Activated naive CD4-positive, alpha-beta T cell treated with anti-CD3 and anti-CD28 coated beads for 36 hours (primary cell): ENCODE measurements at regions not wholly inside any gene's neighbourhood (a gene's known extent, or its start where the extent isn't known, plus 50 kb on each side); places are given as distances from the start of the nearest gene placed in this dataset.

ENCODE experiments used
- CTCF ChIA-PET: fragments of 350-600 bp; sonication (Branson Sonifier 250); formaldehyde crosslinking; loops from one replicate; lab custom pipeline; 2021; ENCODE audit warnings: antibody characterized with exemption; lab: Charles Lee
- DNase-seq: peaks from one replicate; pipeline ENCODE4 v3.0.0-alpha.2; 2020
- H3K27ac Mint-ChIP-seq: one replicate; pipeline ENCODE4 v1.8.0; 2021; ENCODE audit warnings: mild to moderate bottlenecking, mixed read lengths
- H3K27me3 Mint-ChIP-seq: one replicate; pipeline ENCODE4 v1.8.0; 2021; ENCODE audit warnings: low read depth, mixed read lengths
- H3K36me3 Mint-ChIP-seq: one replicate; pipeline ENCODE4 v1.8.0; 2021; ENCODE audit warnings: low read depth, mixed read lengths
- H3K4me1 Mint-ChIP-seq: one replicate; pipeline ENCODE4 v1.8.0; 2021; ENCODE audit warnings: low read depth, mixed read lengths
- H3K4me3 Mint-ChIP-seq: one replicate; pipeline ENCODE4 v1.8.0; 2021; ENCODE audit warnings: mild to moderate bottlenecking, moderate library complexity, mixed read lengths
- H3K9me3 Mint-ChIP-seq: one replicate; pipeline ENCODE4 v1.8.0; 2021; ENCODE audit warnings: mixed read lengths
- intact Hi-C: fragments of 100-400 bp; cut with micrococcal nuclease; formaldehyde crosslinking; loops from one replicate; pipeline ENCODE4 v1.15.1; 2023

- intact Hi-C loops = no loop called here
- CTCF ChIA-PET = no interaction called here
- DNase-seq = no peak
- Mint-ChIP-seq H3K4me3 (no peak overlapping the region), H3K4me1 (no peaks in the 10 kb centered on the region), H3K27me3 (peaks cover 4% of the 10 kb centered on the region), H3K27ac (no peak overlapping the region), H3K9me3 (no peaks in the 10 kb centered on the region), H3K36me3 (no peaks in the 10 kb centered on the region)
Observed at GRCh38 chr9:135326141-135326540, 153.4 kb upstream of the PPP1R26 start.

GRCh38 chr9:135326633-135327152, 152.9 kb upstream of the PPP1R26 start:
- H3K27ac Mint-ChIP-seq = no peak overlapping the region
- H3K4me3 Mint-ChIP-seq = no peak overlapping the region
- no peaks in the 10 kb centered on the region for H3K36me3 Mint-ChIP-seq
- DNase-seq = no peak
- intact Hi-C loops = no loop called here
- H3K4me1 Mint-ChIP-seq = no peaks in the 10 kb centered on the region
- no peaks in the 10 kb centered on the region for H3K9me3 Mint-ChIP-seq
- peaks cover 6% of the 10 kb centered on the region for H3K27me3 Mint-ChIP-seq
- CTCF ChIA-PET = interaction anchor here (0.9 kb wide), 1 partner anchor 34 kb away, joined by 3 read pairs; no protein-coding TSS in a partner anchor

- Mint-ChIP-seq H3K4me1 (no peaks in the 10 kb centered on the region), H3K27ac (no peak overlapping the region), H3K9me3 (no peaks in the 10 kb centered on the region), H3K36me3 (no peaks in the 10 kb centered on the region), H3K4me3 (no peak overlapping the region), H3K27me3 (peaks cover 6% of the 10 kb centered on the region)
- intact Hi-C loops = no loop called here
- CTCF ChIA-PET = no interaction called here
- no peak for DNase-seq
Observed at GRCh38 chr9:135328485-135329417, 150.8 kb upstream of the PPP1R26 start.

- intact Hi-C loops = no loop called here
- Mint-ChIP-seq H3K4me3 (no peak overlapping the region), H3K27me3 (peaks cover 6% of the 10 kb centered on the region), H3K9me3 (no peaks in the 10 kb centered on the region), H3K36me3 (no peaks in the 10 kb centered on the region), H3K27ac (no peak overlapping the region), H3K4me1 (no peaks in the 10 kb centered on the region)
- CTCF ChIA-PET = no interaction called here
- DNase-seq = no peak
Observed at GRCh38 chr9:135329571-135330306, 149.8 kb upstream of the PPP1R26 start.

GRCh38 chr9:135330307-135330631, 149.3 kb upstream of the PPP1R26 start:
- Mint-ChIP-seq H3K36me3 (no peaks in the 10 kb centered on the region), H3K27me3 (peaks cover 6% of the 10 kb centered on the region), H3K4me3 (no peak overlapping the region), H3K9me3 (no peaks in the 10 kb centered on the region), H3K27ac (no peak overlapping the region), H3K4me1 (no peaks in the 10 kb centered on the region)
- CTCF ChIA-PET = no interaction called here
- intact Hi-C loops = no loop called here
- DNase-seq = no peak

- intact Hi-C loops = no loop called here
- Mint-ChIP-seq H3K4me3 (no peak overlapping the region), H3K27me3 (peaks cover 6% of the 10 kb centered on the region), H3K27ac (no peak overlapping the region), H3K36me3 (no peaks in the 10 kb centered on the region), H3K9me3 (no peaks in the 10 kb centered on the region), H3K4me1 (no peaks in the 10 kb centered on the region)
- DNase-seq = no peak
- CTCF ChIA-PET = no interaction called here
Observed at GRCh38 chr9:135330685-135331590, 148.6 kb upstream of the PPP1R26 start.

GRCh38 chr9:135332516-135332915, 147.1 kb upstream of the PPP1R26 start:
- peaks cover 6% of the 10 kb centered on the region for H3K27me3 Mint-ChIP-seq
- intact Hi-C loops = no loop called here
- H3K9me3 Mint-ChIP-seq = no peaks in the 10 kb centered on the region
- DNase-seq = no peak
- H3K4me3 Mint-ChIP-seq = no peak overlapping the region
- H3K27ac Mint-ChIP-seq = no peak overlapping the region
- CTCF ChIA-PET = no interaction called here
- H3K36me3 Mint-ChIP-seq = no peaks in the 10 kb centered on the region
- no peaks in the 10 kb centered on the region for H3K4me1 Mint-ChIP-seq

GRCh38 chr9:135332979-135333748, 146.4 kb upstream of the PPP1R26 start:
- H3K9me3 Mint-ChIP-seq = no peaks in the 10 kb centered on the region
- no peaks in the 10 kb centered on the region for H3K4me1 Mint-ChIP-seq
- CTCF ChIA-PET = no interaction called here
- no peak for DNase-seq
- peaks cover 2% of the 10 kb centered on the region for H3K27me3 Mint-ChIP-seq
- H3K4me3 Mint-ChIP-seq = no peak overlapping the region
- H3K27ac Mint-ChIP-seq = no peak overlapping the region
- intact Hi-C loops = no loop called here
- H3K36me3 Mint-ChIP-seq = no peaks in the 10 kb centered on the region

- Mint-ChIP-seq H3K9me3 (no peaks in the 10 kb centered on the region), H3K27me3 (peaks cover 2% of the 10 kb centered on the region), H3K36me3 (no peaks in the 10 kb centered on the region), H3K4me3 (no peak overlapping the region), H3K4me1 (no peaks in the 10 kb centered on the region), H3K27ac (no peak overlapping the region)
- DNase-seq = no peak
- CTCF ChIA-PET = no interaction called here
- intact Hi-C loops = no loop called here
Observed at GRCh38 chr9:135334953-135335460, 144.6 kb upstream of the PPP1R26 start.

GRCh38 chr9:135335691-135336181, 143.8 kb upstream of the PPP1R26 start:
- DNase-seq = no peak
- no peaks in the 10 kb centered on the region for H3K36me3 Mint-ChIP-seq
- CTCF ChIA-PET = no interaction called here

GRCh38 chr9:135336722-135337527, 142.7 kb upstream of the PPP1R26 start:
- Mint-ChIP-seq H3K27ac (no peak overlapping the region), H3K27me3 (no peaks in the 10 kb centered on the region), H3K4me3 (no peak overlapping the region), H3K4me1 (no peaks in the 10 kb centered on the region), H3K36me3 (no peaks in the 10 kb centered on the region), H3K9me3 (no peaks in the 10 kb centered on the region)
- DNase-seq = no peak
- intact Hi-C loops = no loop called here
- CTCF ChIA-PET = no interaction called here

More at GRCh38 chr9:135335691-135336181, 143.8 kb upstream of the PPP1R26 start:
- intact Hi-C loops = no loop called here
- H3K4me3 Mint-ChIP-seq = no peak overlapping the region
- H3K27ac Mint-ChIP-seq = no peak overlapping the region
- no peaks in the 10 kb centered on the region for H3K4me1 Mint-ChIP-seq
- H3K27me3 Mint-ChIP-seq = peaks cover 2% of the 10 kb centered on the region
- no peaks in the 10 kb centered on the region for H3K9me3 Mint-ChIP-seq
